KMS-11 (cell line): ENCODE measurements at regions not wholly inside any gene's neighbourhood (a gene's known extent, or its start where the extent isn't known, plus 50 kb on each side); places are given as distances from the start of the nearest gene placed in this dataset.

Experiments used
- H2AFZ ChIP-seq: fragments of 200-600 bp; sonication (generic); 2 replicates; pipeline ENCODE4 v1.6.1; 2016; ENCODE audit warnings: antibody characterized with exemption, mixed run types, low read depth
- H3K27ac ChIP-seq: fragments of 200-600 bp; sonication (generic); 2 replicates; pipeline ENCODE4 v1.6.1; 2016; ENCODE audit warnings: mild to moderate bottlenecking, mixed run types
- H3K27me3 ChIP-seq: fragments of 200-600 bp; sonication (generic); 2 replicates; pipeline ENCODE4 v1.6.1; 2017; ENCODE audit warnings: mild to moderate bottlenecking, low read depth, mixed run types, moderate library complexity; ENCODE audit not compliant: insufficient read depth
- H3K36me3 ChIP-seq: fragments of 200-600 bp; sonication (generic); 2 replicates; pipeline ENCODE4 v1.6.1; 2017; ENCODE audit warnings: mild to moderate bottlenecking, mixed run types; ENCODE audit not compliant: insufficient read depth
- H3K4me1 ChIP-seq: fragments of 200-600 bp; sonication (generic); 2 replicates; pipeline ENCODE4 v1.6.1; 2016; ENCODE audit warnings: mild to moderate bottlenecking, low read depth, mixed run types; ENCODE audit not compliant: poor library complexity, severe bottlenecking
- H3K4me2 ChIP-seq: fragments of 200-600 bp; sonication (generic); 2 replicates; pipeline ENCODE4 v1.7.0; 2016; ENCODE audit warnings: mild to moderate bottlenecking, mixed run types
- H3K4me3 ChIP-seq: fragments of 200-600 bp; sonication (generic); IDR thresholded peaks from 2 replicates; pipeline ENCODE4 v1.6.1; 2017; ENCODE audit warnings: low read depth, low read length, mixed read lengths; ENCODE audit not compliant: insufficient read depth
- H3K79me2 ChIP-seq: fragments of 200-600 bp; sonication (generic); 2 replicates; pipeline ENCODE4 v1.6.1; 2016; ENCODE audit warnings: low read depth, mixed run types; ENCODE audit not compliant: insufficient read depth
- H3K9ac ChIP-seq: fragments of 200-600 bp; sonication (generic); 2 replicates; pipeline ENCODE4 v1.6.1; 2016; ENCODE audit warnings: mild to moderate bottlenecking, mixed run types
- H4K20me1 ChIP-seq: fragments of 200-600 bp; sonication (generic); 2 replicates; pipeline ENCODE4 v1.6.1; 2016; ENCODE audit warnings: mild to moderate bottlenecking, mixed run types; ENCODE audit not compliant: insufficient read depth
- CTCF ChIP-seq: fragments of 200-600 bp; sonication (generic); conservative IDR thresholded peaks from 2 replicates; pipeline ENCODE4 v1.6.1; 2017; ENCODE audit warnings: low read depth, mild to moderate bottlenecking, antibody characterized with exemption, low read length, moderate library complexity, mixed read lengths

GRCh38 chr16:64453646-64454045, 668.2 kb downstream of the CDH11 start:
- Histone ChIP-seq H3K36me3 (no peaks in the 10 kb centered on the region), H3K4me1 (peaks cover 6% of the 10 kb centered on the region), H3K4me3 (no peak overlapping the region), H3K9ac (no peak overlapping the region), H3K4me2 (no peak overlapping the region), H3K27me3 (no peaks in the 10 kb centered on the region), H4K20me1 (no peaks in the 10 kb centered on the region), H3K79me2 (no peaks in the 10 kb centered on the region), H2AFZ (no peak overlapping the region), H3K27ac (no peak overlapping the region; the same call in 1 of the 2 replicates)
- TF ChIP-seq CTCF = no peak

GRCh38 chr16:64452446-64452845, 669.4 kb downstream of the CDH11 start:
- H2AFZ ChIP-seq = no peak overlapping the region
- H3K27ac ChIP-seq = no peak overlapping the region
- H4K20me1 ChIP-seq = no peaks in the 10 kb centered on the region
- H3K4me2 ChIP-seq = no peak overlapping the region
- no peak overlapping the region for H3K4me3 ChIP-seq
- no peaks in the 10 kb centered on the region for H3K36me3 ChIP-seq
- TF ChIP-seq CTCF = no peak
- no peak overlapping the region for H3K9ac ChIP-seq
- H3K4me1 ChIP-seq = peaks cover 6% of the 10 kb centered on the region
- no peaks in the 10 kb centered on the region for H3K27me3 ChIP-seq
- H3K79me2 ChIP-seq = no peaks in the 10 kb centered on the region

GRCh38 chr16:64450177-64450576, 671.7 kb downstream of the CDH11 start:
- no peaks in the 10 kb centered on the region for H4K20me1 ChIP-seq
- H2AFZ ChIP-seq = no peak overlapping the region
- no peaks in the 10 kb centered on the region for H3K27me3 ChIP-seq
- no peak overlapping the region for H3K27ac ChIP-seq
- H3K9ac ChIP-seq = no peak overlapping the region
- no peak overlapping the region for H3K4me3 ChIP-seq
- no peak overlapping the region for H3K4me2 ChIP-seq
- no peaks in the 10 kb centered on the region for H3K36me3 ChIP-seq
- TF ChIP-seq CTCF = no peak
- H3K4me1 ChIP-seq = peaks cover 6% of the 10 kb centered on the region
- no peaks in the 10 kb centered on the region for H3K79me2 ChIP-seq

GRCh38 chr16:64449506-64449905, 672.4 kb downstream of the CDH11 start:
- Histone ChIP-seq H3K4me1 (peaks cover 6% of the 10 kb centered on the region), H3K27me3 (no peaks in the 10 kb centered on the region), H3K9ac (no peak overlapping the region), H3K79me2 (no peaks in the 10 kb centered on the region), H2AFZ (no peak overlapping the region), H3K36me3 (no peaks in the 10 kb centered on the region), H4K20me1 (no peaks in the 10 kb centered on the region), H3K4me3 (no peak overlapping the region), H3K4me2 (no peak overlapping the region), H3K27ac (no peak overlapping the region)
- no peak for TF ChIP-seq CTCF
